SK-N-SH (cell line): ENCODE measurements at regions not wholly inside any gene's neighbourhood (a gene's known extent, or its start where the extent isn't known, plus 50 kb on each side); places are given as distances from the start of the nearest gene placed in this dataset.

Experiments
- CTCF ChIA-PET: fragments of 300-600, 350-600 bp; formaldehyde crosslinking; extraction: SDS; loops from one replicate; lab custom pipeline; 2021; lab: Yijun Ruan, JAX
- POLR2A ChIA-PET: fragments of 350-600 bp; sonication (Branson Sonifier 250); formaldehyde crosslinking; extraction: SDS; loops from one replicate; lab custom pipeline; 2020; ENCODE audit warnings: antibody characterized with exemption, inconsistent platforms; lab: Yijun Ruan, JAX
- DNase-seq: peaks from one replicate; pipeline ENCODE4 v3.0.0; 2012
- H2AFZ ChIP-seq: fragments of 200-600 bp; sonication (generic); 2 replicates; pipeline ENCODE4 v1.8.1; 2016; ENCODE audit warnings: antibody characterized with exemption, mild to moderate bottlenecking, low read depth
- H3F3A ChIP-seq: fragments of 200-600 bp; sonication (generic); replicated peaks from 2 replicates; pipeline ENCODE3; 2016; ENCODE audit warnings: antibody characterized with exemption, mild to moderate bottlenecking; ENCODE audit not compliant: insufficient read depth
- H3K27ac ChIP-seq, 2 experiments: fragments of 200-500 bp in 1 of 2; fragments of 200-600 bp in 1 of 2; sonication (Bioruptor generic) in 1 of 2; sonication (generic), shearing (Covaris generic) in 1 of 2; 2 replicates each; pipeline versions ENCODE4 v1.5.1 to v1.6.1; 2014 to 2016; ENCODE audit warnings: low read depth in 2 of 2, inconsistent platforms in 1 of 2, low read length in 1 of 2, mild to moderate bottlenecking in 1 of 2, mixed read lengths in 1 of 2
- H3K27me3 ChIP-seq: fragments of 200-600 bp; sonication (generic), shearing (Covaris generic); 2 replicates; pipeline ENCODE4 v1.6.1; 2016; ENCODE audit warnings: mixed run types; ENCODE audit not compliant: insufficient read depth
- H3K36me3 ChIP-seq, 2 experiments: fragments of 200-500 bp in 1 of 2; fragments of 200-600 bp in 1 of 2; sonication (Bioruptor generic) in 1 of 2; sonication (generic) in 1 of 2; replicated peaks in 1 of 2; 2 replicates each; pipeline versions ENCODE3 to v1.5.1; 2014 to 2016; ENCODE audit warnings: low read length in 1 of 2, mild to moderate bottlenecking in 1 of 2; ENCODE audit not compliant: insufficient read depth in 2 of 2, control insufficient read depth in 1 of 2
- H3K4me1 ChIP-seq, 2 experiments: fragments of 200-500 bp in 1 of 2; fragments of 200-600 bp in 1 of 2; sonication (Bioruptor generic) in 1 of 2; sonication (generic), shearing (Covaris generic) in 1 of 2; 2 replicates each; pipeline versions ENCODE4 v1.5.1 to v1.6.1; 2014 to 2016; ENCODE audit warnings: low read depth in 1 of 2, low read length in 1 of 2, mixed run types in 1 of 2; ENCODE audit not compliant: insufficient read depth in 2 of 2, control insufficient read depth in 1 of 2
- H3K4me2 ChIP-seq: fragments of 200-600 bp; sonication (generic), shearing (Covaris generic); 2 replicates; pipeline ENCODE4 v1.6.1; 2017; ENCODE audit warnings: mixed run types
- H3K4me3 ChIP-seq, 2 experiments: fragments of 200-500 bp in 1 of 2; fragments of 200-600 bp in 1 of 2; sonication (Bioruptor generic) in 1 of 2; sonication (generic), shearing (Covaris generic) in 1 of 2; 2 replicates each; pipeline versions ENCODE4 v1.5.1 to v1.8.1; 2014 to 2016; ENCODE audit warnings: low read depth in 2 of 2, inconsistent platforms in 1 of 2, low read length in 1 of 2, mild to moderate bottlenecking in 1 of 2, mixed read lengths in 1 of 2, moderate library complexity in 1 of 2
- H3K79me2 ChIP-seq: fragments of 200-600 bp; sonication (generic); 2 replicates; pipeline ENCODE4 v1.8.1; 2017; ENCODE audit warnings: mild to moderate bottlenecking; ENCODE audit not compliant: insufficient read depth
- H3K9ac ChIP-seq: fragments of 200-600 bp; sonication (generic); 2 replicates; pipeline ENCODE4 v1.6.1; 2017; ENCODE audit warnings: mixed run types
- H3K9me2 ChIP-seq: fragments of 200-600 bp; sonication (generic); 2 replicates; pipeline ENCODE4 v1.6.1; 2017; ENCODE audit warnings: mixed run types
- H3K9me3 ChIP-seq: fragments of 200-600 bp; sonication (generic); 2 replicates; pipeline ENCODE4 v1.6.1; 2017; ENCODE audit warnings: mixed run types, mild to moderate bottlenecking, moderate library complexity
- H4K20me1 ChIP-seq: fragments of 200-600 bp; sonication (generic); 2 replicates; pipeline ENCODE4 v1.6.1; 2017; ENCODE audit warnings: mild to moderate bottlenecking, mixed run types; ENCODE audit not compliant: insufficient read depth
- GATA2 ChIP-seq: sonication (generic); formaldehyde crosslinking; IDR thresholded peaks from 2 replicates; pipeline ENCODE4 v1.5.0; 2020; ENCODE audit warnings: mild to moderate bottlenecking, missing genetic modification reagents
- MXI1 ChIP-seq: IDR thresholded peaks from 2 replicates; pipeline ENCODE4 v1.6.1; 2012; ENCODE audit warnings: mild to moderate bottlenecking, low read depth, low read length, improper control_type of control experiment
- NFIC ChIP-seq: IDR thresholded peaks from 2 replicates; pipeline ENCODE4 v1.4.0; 2012; ENCODE audit warnings: borderline replicate concordance
- NRF1 ChIP-seq: IDR thresholded peaks from 2 replicates; pipeline ENCODE4 v1.6.1; 2012; ENCODE audit warnings: low read depth, mild to moderate bottlenecking, low read length
- RFX5 ChIP-seq: IDR thresholded peaks from 2 replicates; pipeline ENCODE4 v1.6.1; 2012; ENCODE audit warnings: mild to moderate bottlenecking, improper control_type of control experiment, low read length
- SIN3A ChIP-seq: IDR thresholded peaks from 2 replicates; pipeline ENCODE4 v1.6.1; 2012; ENCODE audit warnings: low read depth, mild to moderate bottlenecking, low read length, moderate library complexity, borderline replicate concordance
- SMC3 ChIP-seq: IDR thresholded peaks from 2 replicates; pipeline ENCODE4 v1.6.1; 2012; ENCODE audit warnings: low read depth, low read length, improper control_type of control experiment
- TAF1 ChIP-seq: IDR thresholded peaks from 2 replicates; pipeline ENCODE4 v1.6.1; 2012; ENCODE audit warnings: low read depth, mild to moderate bottlenecking, low read length, moderate library complexity, borderline replicate concordance
- YY1 ChIP-seq: IDR thresholded peaks from 2 replicates; pipeline ENCODE4 v1.4.0; 2012; ENCODE audit warnings: low read depth, mild to moderate bottlenecking
- WGBS: methylation state at CpG from one replicate; pipeline ENCODE4 v1.1.6; 2017; ENCODE audit warnings: low lambda C conversion rate; 5-methylcytosine and 5-hydroxymethylcytosine counted together
- TF ChIP-seq, protein P1 (sequence below): IDR thresholded peaks from 2 replicates; pipeline ENCODE4 v1.4.0; 2012; ENCODE audit warnings: low read depth, borderline replicate concordance
- TF ChIP-seq, protein P2 (sequence below): IDR thresholded peaks from 2 replicates; pipeline ENCODE4 v1.4.0; 2012; ENCODE audit warnings: low read depth
- TF ChIP-seq, protein P3 (sequence below): IDR thresholded peaks from 2 replicates; pipeline ENCODE4 v1.6.1; 2012; ENCODE audit warnings: mild to moderate bottlenecking, low read depth, low read length, moderate library complexity
- TF ChIP-seq, protein P4 (sequence below): IDR thresholded peaks from 2 replicates; pipeline ENCODE4 v1.4.0; 2012; ENCODE audit warnings: low read depth, borderline replicate concordance

DNA sequence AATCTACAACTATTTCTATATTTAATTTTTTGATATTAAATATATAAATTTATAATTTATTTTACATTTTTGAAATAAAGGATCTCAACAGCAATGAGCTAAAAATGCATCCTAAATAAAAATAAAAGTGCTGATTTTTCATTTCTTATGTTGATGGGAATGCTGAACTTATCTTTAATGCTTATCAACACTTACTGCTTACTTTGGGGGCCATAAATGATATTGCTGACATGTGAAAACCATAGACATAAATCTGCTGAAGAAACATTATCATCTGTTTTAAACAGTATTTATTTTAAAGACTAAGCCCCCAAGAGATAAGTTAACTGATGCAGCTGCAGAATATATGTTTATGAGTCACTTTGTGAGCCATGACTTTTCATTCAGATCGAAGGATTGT is 594.1 kb upstream of the PKN2 start:
- H3K27me3 ChIP-seq = no peaks in the 10 kb centered on the region
- H3K4me2 ChIP-seq = no peak overlapping the region
- no peaks in the 10 kb centered on the region for H4K20me1 ChIP-seq
- H3F3A ChIP-seq = no peaks in the 10 kb centered on the region
- CTCF ChIA-PET = no interaction called here
- DNase-seq = no peak
- WGBS = 0% methylated on average over 1 of the region's 1 CpG
- no peaks in the 10 kb centered on the region for H3K79me2 ChIP-seq
- TF ChIP-seq NRF1 = no peak
- TF ChIP-seq, protein P1, sequence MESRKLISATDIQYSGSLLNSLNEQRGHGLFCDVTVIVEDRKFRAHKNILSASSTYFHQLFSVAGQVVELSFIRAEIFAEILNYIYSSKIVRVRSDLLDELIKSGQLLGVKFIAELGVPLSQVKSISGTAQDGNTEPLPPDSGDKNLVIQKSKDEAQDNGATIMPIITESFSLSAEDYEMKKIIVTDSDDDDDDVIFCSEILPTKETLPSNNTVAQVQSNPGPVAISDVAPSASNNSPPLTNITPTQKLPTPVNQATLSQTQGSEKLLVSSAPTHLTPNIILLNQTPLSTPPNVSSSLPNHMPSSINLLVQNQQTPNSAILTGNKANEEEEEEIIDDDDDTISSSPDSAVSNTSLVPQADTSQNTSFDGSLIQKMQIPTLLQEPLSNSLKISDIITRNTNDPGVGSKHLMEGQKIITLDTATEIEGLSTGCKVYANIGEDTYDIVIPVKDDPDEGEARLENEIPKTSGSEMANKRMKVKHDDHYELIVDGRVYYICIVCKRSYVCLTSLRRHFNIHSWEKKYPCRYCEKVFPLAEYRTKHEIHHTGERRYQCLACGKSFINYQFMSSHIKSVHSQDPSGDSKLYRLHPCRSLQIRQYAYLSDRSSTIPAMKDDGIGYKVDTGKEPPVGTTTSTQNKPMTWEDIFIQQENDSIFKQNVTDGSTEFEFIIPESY = no peak
- no peaks in the 10 kb centered on the region for H3K4me1 ChIP-seq
- H3K36me3 ChIP-seq = no peaks in the 10 kb centered on the region
- H3K4me3 ChIP-seq = no peak overlapping the region
- no peak overlapping the region for H3K27ac ChIP-seq
- POLR2A ChIA-PET = no interaction called here
- no peaks in the 10 kb centered on the region for H3K9me3 ChIP-seq
- peaks cover 3% of the 10 kb centered on the region; the same call in 1 of the 2 replicates for H3K9me2 ChIP-seq
- H2AFZ ChIP-seq = no peak overlapping the region
- no peak overlapping the region for H3K9ac ChIP-seq

DNA sequence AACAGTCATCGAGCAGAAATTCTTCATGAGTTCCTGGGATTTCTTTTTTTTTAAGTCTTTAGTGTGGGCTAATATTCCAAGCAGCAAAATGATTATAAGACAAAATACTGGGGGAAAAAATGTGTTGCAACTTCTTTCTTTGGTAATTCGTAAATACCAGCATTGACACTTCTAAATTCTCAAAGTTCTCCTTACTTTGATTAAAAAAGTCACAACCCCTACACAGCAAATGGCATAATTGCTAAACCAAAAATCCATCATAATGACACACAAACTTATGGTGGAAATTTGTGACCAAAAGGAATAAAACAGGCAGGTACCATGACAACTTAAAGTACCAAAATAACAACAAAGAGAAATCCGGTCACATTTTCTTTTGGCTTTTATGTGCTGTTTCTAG is 585.2 kb upstream of the PKN2 start:
- Histone ChIP-seq H3K27me3 (no peaks in the 10 kb centered on the region), H3K4me2 (no peak overlapping the region), H3K36me3 (no peaks in the 10 kb centered on the region), H3K79me2 (no peaks in the 10 kb centered on the region), H3K9me2 (no peaks in the 10 kb centered on the region), H3K9ac (no peak overlapping the region), H3K4me1 (no peaks in the 10 kb centered on the region), H4K20me1 (no peaks in the 10 kb centered on the region), H2AFZ (no peak overlapping the region), H3K27ac (no peak overlapping the region), H3K4me3 (no peak overlapping the region), H3F3A (no peaks in the 10 kb centered on the region), H3K9me3 (no peaks in the 10 kb centered on the region)
- TF ChIP-seq, protein P2, sequence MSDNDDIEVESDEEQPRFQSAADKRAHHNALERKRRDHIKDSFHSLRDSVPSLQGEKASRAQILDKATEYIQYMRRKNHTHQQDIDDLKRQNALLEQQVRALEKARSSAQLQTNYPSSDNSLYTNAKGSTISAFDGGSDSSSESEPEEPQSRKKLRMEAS = no peak
- ChIA-PET POLR2A (no interaction called here), CTCF (no interaction called here)
- no peak for DNase-seq
- WGBS = 23% methylated on average over 3 of the region's 3 CpGs

DNA sequence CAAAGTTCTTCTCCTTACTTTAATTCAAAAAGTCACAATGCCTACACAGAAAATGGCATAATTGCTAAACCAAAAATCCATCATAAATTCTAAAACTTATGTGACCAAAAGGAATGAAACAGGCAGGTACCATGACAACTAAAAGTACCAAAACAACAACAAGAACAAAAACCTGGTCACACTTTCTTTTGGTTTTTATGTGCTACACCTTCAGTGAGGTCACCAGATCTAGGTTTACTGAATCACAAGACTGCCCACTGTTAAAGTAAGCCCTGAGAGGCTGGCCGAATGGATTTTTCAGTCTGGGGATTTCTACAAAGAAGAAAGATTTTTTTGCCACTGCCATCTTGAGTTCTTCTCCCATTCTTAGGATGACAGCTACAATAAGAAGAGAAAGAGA is 583.0 kb upstream of the PKN2 start:
- POLR2A ChIA-PET = no interaction called here
- no peak for TF ChIP-seq TAF1
- no peak for TF ChIP-seq NFIC
- TF ChIP-seq SIN3A = no peak
- TF ChIP-seq, protein P3, sequence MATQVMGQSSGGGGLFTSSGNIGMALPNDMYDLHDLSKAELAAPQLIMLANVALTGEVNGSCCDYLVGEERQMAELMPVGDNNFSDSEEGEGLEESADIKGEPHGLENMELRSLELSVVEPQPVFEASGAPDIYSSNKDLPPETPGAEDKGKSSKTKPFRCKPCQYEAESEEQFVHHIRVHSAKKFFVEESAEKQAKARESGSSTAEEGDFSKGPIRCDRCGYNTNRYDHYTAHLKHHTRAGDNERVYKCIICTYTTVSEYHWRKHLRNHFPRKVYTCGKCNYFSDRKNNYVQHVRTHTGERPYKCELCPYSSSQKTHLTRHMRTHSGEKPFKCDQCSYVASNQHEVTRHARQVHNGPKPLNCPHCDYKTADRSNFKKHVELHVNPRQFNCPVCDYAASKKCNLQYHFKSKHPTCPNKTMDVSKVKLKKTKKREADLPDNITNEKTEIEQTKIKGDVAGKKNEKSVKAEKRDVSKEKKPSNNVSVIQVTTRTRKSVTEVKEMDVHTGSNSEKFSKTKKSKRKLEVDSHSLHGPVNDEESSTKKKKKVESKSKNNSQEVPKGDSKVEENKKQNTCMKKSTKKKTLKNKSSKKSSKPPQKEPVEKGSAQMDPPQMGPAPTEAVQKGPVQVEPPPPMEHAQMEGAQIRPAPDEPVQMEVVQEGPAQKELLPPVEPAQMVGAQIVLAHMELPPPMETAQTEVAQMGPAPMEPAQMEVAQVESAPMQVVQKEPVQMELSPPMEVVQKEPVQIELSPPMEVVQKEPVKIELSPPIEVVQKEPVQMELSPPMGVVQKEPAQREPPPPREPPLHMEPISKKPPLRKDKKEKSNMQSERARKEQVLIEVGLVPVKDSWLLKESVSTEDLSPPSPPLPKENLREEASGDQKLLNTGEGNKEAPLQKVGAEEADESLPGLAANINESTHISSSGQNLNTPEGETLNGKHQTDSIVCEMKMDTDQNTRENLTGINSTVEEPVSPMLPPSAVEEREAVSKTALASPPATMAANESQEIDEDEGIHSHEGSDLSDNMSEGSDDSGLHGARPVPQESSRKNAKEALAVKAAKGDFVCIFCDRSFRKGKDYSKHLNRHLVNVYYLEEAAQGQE = no peak
- no peak for TF ChIP-seq RFX5
- TF ChIP-seq MXI1 = no peak
- TF ChIP-seq YY1 = no peak
- no peak for TF ChIP-seq GATA2 (CRISPR knock-in tag)
- TF ChIP-seq SMC3 = no peak
- TF ChIP-seq, protein P1 = no peak
- TF ChIP-seq, protein P4, sequence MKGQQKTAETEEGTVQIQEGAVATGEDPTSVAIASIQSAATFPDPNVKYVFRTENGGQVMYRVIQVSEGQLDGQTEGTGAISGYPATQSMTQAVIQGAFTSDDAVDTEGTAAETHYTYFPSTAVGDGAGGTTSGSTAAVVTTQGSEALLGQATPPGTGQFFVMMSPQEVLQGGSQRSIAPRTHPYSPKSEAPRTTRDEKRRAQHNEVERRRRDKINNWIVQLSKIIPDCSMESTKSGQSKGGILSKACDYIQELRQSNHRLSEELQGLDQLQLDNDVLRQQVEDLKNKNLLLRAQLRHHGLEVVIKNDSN = no peak

More for the DNA sequence above, 583.0 kb upstream of the PKN2 start:
- no peak overlapping the region for H3K4me3 ChIP-seq
- no peaks in the 10 kb centered on the region for H3F3A ChIP-seq
- H2AFZ ChIP-seq = no peak overlapping the region
- no peaks in the 10 kb centered on the region for H3K9me3 ChIP-seq
- no peaks in the 10 kb centered on the region for H3K4me1 ChIP-seq
- no peaks in the 10 kb centered on the region for H3K27me3 ChIP-seq
- H3K27ac ChIP-seq = no peak overlapping the region
- H3K4me2 ChIP-seq = no peak overlapping the region
- no peaks in the 10 kb centered on the region for H3K79me2 ChIP-seq
- CTCF ChIA-PET = interaction anchor here (1.0 kb wide), 1 partner anchor 93 kb away, joined by 3 read pairs; no protein-coding TSS in a partner anchor
- WGBS = 20% methylated on average over 1 of the region's 1 CpG
- H3K36me3 ChIP-seq = no peaks in the 10 kb centered on the region
- H3K9ac ChIP-seq = no peak overlapping the region
- no peak for DNase-seq
- no peaks in the 10 kb centered on the region for H3K9me2 ChIP-seq
- H4K20me1 ChIP-seq = no peaks in the 10 kb centered on the region
